ENCODE measurements at regions not wholly inside any gene's neighbourhood (a gene's known extent, or its start where the extent isn't known, plus 50 kb on each side); places are given as distances from the start of the nearest gene placed in this dataset.

DNA sequence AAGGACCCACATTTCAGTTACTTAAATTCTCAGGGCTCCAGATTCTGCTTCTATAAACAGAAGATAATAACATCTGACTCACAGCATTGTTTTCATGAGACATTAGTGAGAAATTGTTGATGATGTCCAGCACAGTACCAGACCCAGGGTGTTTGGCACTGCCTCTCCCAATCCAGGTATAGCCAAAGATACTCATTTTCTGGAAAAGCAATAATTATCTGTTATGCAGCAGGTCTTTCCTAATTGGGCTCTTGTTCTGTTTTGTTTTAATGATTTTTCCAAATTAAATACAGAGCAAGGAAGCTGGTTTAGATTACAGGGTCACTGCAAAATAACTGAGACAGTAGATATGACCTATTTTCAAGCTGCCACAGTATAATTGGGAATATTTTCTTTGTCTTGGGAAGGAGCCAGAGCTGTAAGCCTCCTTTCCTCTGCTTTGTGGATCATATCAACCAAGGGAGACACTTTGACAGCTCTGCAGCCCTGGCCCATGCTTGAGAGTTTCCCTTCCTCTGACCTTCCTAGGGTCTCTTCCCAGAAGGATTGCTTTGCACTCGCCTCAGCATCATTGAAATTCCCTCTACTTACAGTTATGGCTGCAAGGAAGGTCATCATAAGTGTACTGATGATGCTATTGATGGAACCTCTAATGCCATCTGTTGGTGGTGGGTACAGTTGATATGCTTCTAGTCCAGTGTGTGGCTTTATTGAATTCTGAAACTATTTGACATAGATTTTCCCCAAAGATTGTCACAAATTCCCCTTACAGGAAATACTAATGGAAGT lies 522.4 kb upstream of the ADAMTS9 start:
- no peak for DNase-seq

DNA sequence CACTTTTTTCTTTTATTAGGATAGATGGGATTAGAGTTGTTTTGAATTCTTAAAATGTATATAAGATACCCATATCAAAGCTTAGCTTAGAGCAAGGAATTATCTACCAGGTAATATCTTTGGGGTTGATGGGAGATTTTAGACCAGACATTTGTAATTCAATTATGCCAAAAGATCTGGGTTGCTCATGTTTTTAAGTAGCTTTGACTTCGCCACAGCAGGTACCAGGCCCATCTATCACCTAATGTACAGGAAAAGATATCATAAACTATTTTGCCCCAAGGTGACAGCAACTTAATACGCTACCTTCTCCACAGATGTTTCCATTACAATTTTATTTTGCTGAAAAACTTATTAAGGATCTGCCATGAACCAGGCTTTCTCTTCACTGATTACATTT lies 514.6 kb upstream of the ADAMTS9 start:
- Mint-ChIP-seq H3K36me3 (no peaks in the 10 kb centered on the region), H3K27me3 (no peaks in the 10 kb centered on the region), H3K9me3 (peaks cover 12% of the 10 kb centered on the region), H3K27ac (no peak overlapping the region), H3K4me1 (ENCODE audit: low read depth) (no peaks in the 10 kb centered on the region), H3K4me3 (no peak overlapping the region)
- DNase-seq: no peak
- POLR2A ChIA-PET: no interaction called here
- CTCF ChIA-PET: no interaction called here
- intact Hi-C loops (cut with micrococcal nuclease): no loop called here

More for the DNA sequence above, 522.4 kb upstream of the ADAMTS9 start:
- ChIA-PET POLR2A (no interaction called here), CTCF (no interaction called here)
- Mint-ChIP-seq H3K4me3 (no peak overlapping the region), H3K4me1 (ENCODE audit: low read depth) (no peaks in the 10 kb centered on the region), H3K27ac (no peak overlapping the region), H3K36me3 (no peaks in the 10 kb centered on the region), H3K9me3 (peaks cover 10% of the 10 kb centered on the region), H3K27me3 (no peaks in the 10 kb centered on the region)
- intact Hi-C loops (cut with micrococcal nuclease): no loop called here

- no peaks in the 10 kb centered on the region for H3K36me3 Mint-ChIP-seq
- ChIA-PET POLR2A (no interaction called here), CTCF (no interaction called here)
- intact Hi-C loops (cut with micrococcal nuclease): no loop called here
- H3K4me1 Mint-ChIP-seq (ENCODE audit: low read depth): no peaks in the 10 kb centered on the region
- no peak overlapping the region for H3K4me3 Mint-ChIP-seq
- H3K27me3 Mint-ChIP-seq: no peaks in the 10 kb centered on the region
- no peak for DNase-seq
- peaks cover 11% of the 10 kb centered on the region for H3K9me3 Mint-ChIP-seq
- H3K27ac Mint-ChIP-seq: no peak overlapping the region
Observed at GRCh38 chr3:65201926-65202325, 514.1 kb upstream of the ADAMTS9 start.

- Mint-ChIP-seq H3K27ac (no peak overlapping the region), H3K27me3 (no peaks in the 10 kb centered on the region), H3K9me3 (peaks cover 9% of the 10 kb centered on the region), H3K4me1 (ENCODE audit: low read depth) (no peaks in the 10 kb centered on the region), H3K36me3 (no peaks in the 10 kb centered on the region), H3K4me3 (no peak overlapping the region)
- intact Hi-C loops (cut with micrococcal nuclease): no loop called here
- POLR2A ChIA-PET: no interaction called here
- CTCF ChIA-PET: no interaction called here
- no peak for DNase-seq
Observed at GRCh38 chr3:65200310-65200970, 512.6 kb upstream of the ADAMTS9 start.

DNA sequence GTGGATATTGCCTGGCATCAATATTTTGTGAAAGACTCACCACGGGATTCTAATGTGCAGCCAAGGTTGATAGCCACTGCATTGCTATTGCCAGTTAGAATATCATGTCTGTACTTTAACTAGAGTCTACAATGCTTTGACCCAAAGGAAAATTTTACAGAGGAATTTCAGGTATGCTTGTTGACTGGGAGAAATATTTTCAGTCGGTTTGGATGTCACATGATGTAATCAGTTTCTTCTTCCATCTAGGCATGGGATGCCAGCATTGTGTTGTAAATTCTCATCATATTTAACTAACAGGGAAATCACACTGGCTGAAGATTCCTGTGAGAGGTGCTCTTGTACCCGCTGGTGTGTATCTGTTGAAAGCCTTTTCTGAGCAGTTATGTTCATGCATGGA lies 508.9 kb upstream of the ADAMTS9 start:
- POLR2A ChIA-PET: no interaction called here
- CTCF ChIA-PET: no interaction called here
- Mint-ChIP-seq H3K36me3 (no peaks in the 10 kb centered on the region), H3K4me1 (ENCODE audit: low read depth) (no peaks in the 10 kb centered on the region), H3K4me3 (no peak overlapping the region), H3K9me3 (peaks cover 9% of the 10 kb centered on the region), H3K27ac (no peak overlapping the region), H3K27me3 (no peaks in the 10 kb centered on the region)
- intact Hi-C loops (cut with micrococcal nuclease): no loop called here
- no peak for DNase-seq

GRCh38 chr3:65195211-65196006 lies 507.6 kb upstream of the ADAMTS9 start:
- CTCF ChIA-PET: no interaction called here

DNA sequence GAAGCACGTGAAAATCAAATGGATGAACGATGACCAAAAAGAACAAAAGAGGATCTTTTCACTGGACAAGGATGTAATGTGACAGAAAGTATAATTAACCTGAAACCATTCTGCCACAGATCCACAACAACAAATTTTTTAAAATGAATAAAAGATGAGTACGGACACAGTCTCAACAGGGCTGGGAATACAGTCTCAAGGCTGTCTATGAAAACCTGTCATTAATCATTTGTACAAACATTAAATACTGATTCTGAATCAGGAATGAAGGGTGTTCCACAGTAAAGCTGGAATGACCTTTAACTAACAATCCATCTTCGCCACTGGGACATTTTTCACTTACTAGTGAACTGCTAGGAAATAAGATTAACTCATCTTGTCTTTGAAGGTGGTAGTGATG lies 506.9 kb upstream of the ADAMTS9 start:
- Mint-ChIP-seq H3K9me3 (peaks cover 9% of the 10 kb centered on the region), H3K27ac (no peak overlapping the region), H3K36me3 (no peaks in the 10 kb centered on the region), H3K4me3 (no peak overlapping the region), H3K4me1 (ENCODE audit: low read depth) (no peaks in the 10 kb centered on the region), H3K27me3 (no peaks in the 10 kb centered on the region)
- CTCF ChIA-PET: no interaction called here
- intact Hi-C loops (cut with micrococcal nuclease): no loop called here
- no peak for DNase-seq
- POLR2A ChIA-PET: no interaction called here

More at GRCh38 chr3:65195211-65196006, 507.6 kb upstream of the ADAMTS9 start:
- DNase-seq: no peak
- H3K9me3 Mint-ChIP-seq: peaks cover 9% of the 10 kb centered on the region
- H3K36me3 Mint-ChIP-seq: no peaks in the 10 kb centered on the region
- H3K27me3 Mint-ChIP-seq: no peaks in the 10 kb centered on the region
- H3K27ac Mint-ChIP-seq: no peak overlapping the region
- POLR2A ChIA-PET: no interaction called here
- H3K4me1 Mint-ChIP-seq (ENCODE audit: low read depth): no peaks in the 10 kb centered on the region
- intact Hi-C loops (cut with micrococcal nuclease): no loop called here
- H3K4me3 Mint-ChIP-seq: no peak overlapping the region

DNA sequence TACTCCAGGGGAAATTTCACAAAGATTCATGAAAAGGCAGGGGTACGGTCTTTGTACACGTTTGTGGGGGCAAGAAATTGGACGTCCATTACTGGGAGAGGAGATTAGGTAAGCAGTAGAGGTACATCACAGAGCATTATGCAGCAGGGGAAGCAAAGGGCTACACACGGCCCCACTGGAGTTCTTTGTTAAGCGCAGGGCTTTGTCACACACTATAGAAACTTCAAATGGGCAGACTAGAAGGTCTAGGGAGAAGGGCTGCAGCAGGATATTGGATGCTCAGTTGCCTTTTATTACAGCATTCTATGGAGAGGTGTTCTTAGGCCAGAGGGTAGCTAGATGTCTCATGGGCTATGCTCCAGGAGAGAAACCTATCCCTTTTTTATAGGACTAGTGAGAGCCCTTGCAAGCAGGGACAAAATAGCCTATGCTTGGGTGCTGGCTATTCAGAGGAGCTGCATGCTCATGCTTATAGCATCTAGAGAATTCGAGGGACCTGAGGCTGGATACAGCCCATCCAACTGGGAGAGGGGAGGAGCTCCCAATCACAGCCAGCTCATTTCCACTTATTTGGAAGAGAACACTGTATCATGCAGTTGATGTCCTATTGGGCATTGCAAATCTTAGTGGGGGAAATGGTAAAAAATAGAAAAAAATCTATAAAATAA lies 506.4 kb upstream of the ADAMTS9 start:
- Mint-ChIP-seq H3K4me3 (no peak overlapping the region), H3K9me3 (peaks cover 5% of the 10 kb centered on the region), H3K36me3 (no peaks in the 10 kb centered on the region), H3K27ac (no peak overlapping the region), H3K27me3 (no peaks in the 10 kb centered on the region), H3K4me1 (ENCODE audit: low read depth) (no peaks in the 10 kb centered on the region)
- no peak for DNase-seq
- CTCF ChIA-PET: no interaction called here
- intact Hi-C loops (cut with micrococcal nuclease): no loop called here
- POLR2A ChIA-PET: no interaction called here

DNA sequence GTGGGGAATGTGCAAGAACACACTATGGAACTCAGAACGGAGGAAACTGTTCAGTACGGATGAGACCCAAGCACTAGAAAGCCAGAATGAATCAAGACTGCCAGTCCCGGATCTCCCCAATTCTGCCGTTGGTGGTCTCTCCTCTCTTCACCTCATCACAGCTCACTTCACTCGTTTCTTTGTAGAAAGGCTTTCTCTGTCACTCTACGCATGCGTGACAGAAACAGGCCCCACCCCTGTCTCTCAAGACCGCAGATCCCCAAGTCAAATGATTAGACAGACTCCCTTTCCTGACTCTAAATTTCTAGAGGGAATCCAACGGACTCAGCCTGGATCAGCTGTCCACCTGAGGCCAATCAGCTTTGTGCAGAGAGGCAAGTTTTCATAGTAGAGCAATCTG lies 505.7 kb upstream of the ADAMTS9 start:
- intact Hi-C loops (cut with micrococcal nuclease): no loop called here
- Mint-ChIP-seq H3K27me3 (no peaks in the 10 kb centered on the region), H3K4me1 (ENCODE audit: low read depth) (no peaks in the 10 kb centered on the region), H3K27ac (no peak overlapping the region), H3K36me3 (no peaks in the 10 kb centered on the region), H3K9me3 (peaks cover 3% of the 10 kb centered on the region), H3K4me3 (no peak overlapping the region)
- POLR2A ChIA-PET: no interaction called here
- DNase-seq: no peak
- CTCF ChIA-PET: no interaction called here

DNA sequence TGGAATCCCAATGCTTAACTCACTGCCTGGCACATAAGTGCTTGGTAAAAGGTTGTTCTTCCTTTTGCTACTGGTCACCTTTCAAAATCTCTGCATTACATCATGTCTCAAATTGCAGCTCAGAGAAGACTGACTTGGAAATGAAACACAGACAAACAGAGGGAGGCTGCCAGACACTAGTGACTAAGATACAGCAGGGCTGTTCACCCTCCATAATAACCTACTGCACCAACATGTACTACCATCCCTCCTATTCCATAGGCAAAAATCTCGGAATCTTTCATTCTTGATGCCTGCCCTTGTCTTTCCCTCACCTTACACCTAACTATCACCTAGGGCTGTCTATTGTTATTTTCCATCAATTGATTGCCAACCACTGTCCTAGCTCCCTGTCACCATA lies 502.3 kb upstream of the ADAMTS9 start:
- Mint-ChIP-seq H3K4me1 (ENCODE audit: low read depth) (no peaks in the 10 kb centered on the region), H3K27ac (no peak overlapping the region), H3K4me3 (no peak overlapping the region), H3K27me3 (no peaks in the 10 kb centered on the region), H3K36me3 (no peaks in the 10 kb centered on the region), H3K9me3 (peaks cover 10% of the 10 kb centered on the region)
- POLR2A ChIA-PET: no interaction called here
- CTCF ChIA-PET: no interaction called here
- DNase-seq: no peak
- intact Hi-C loops (cut with micrococcal nuclease): no loop called here

DNA sequence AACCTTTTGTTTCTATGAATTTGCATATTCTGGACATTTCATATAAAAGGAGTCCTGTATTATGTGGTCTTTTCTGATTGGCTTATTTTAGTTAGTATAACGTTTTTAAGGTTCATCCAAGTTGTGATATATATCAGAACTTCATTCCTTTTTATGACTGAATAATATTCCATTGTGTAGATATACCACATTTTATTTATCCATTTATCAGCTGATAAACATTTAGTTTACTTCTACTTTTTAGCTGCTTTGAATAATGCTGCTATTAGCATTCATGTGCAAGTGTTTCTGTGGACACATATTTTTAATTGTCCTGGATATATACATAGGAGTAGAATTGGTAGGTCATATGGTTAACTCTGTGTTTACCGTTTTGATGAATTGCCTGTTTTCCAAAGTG lies 498.5 kb upstream of the ADAMTS9 start:
- Mint-ChIP-seq H3K27ac (no peak overlapping the region), H3K4me3 (no peak overlapping the region), H3K4me1 (ENCODE audit: low read depth) (no peaks in the 10 kb centered on the region), H3K27me3 (no peaks in the 10 kb centered on the region), H3K9me3 (peaks cover 10% of the 10 kb centered on the region), H3K36me3 (no peaks in the 10 kb centered on the region)
- ChIA-PET CTCF (no interaction called here), POLR2A (no interaction called here)
- intact Hi-C loops (cut with micrococcal nuclease): no loop called here
- no peak for DNase-seq

DNA sequence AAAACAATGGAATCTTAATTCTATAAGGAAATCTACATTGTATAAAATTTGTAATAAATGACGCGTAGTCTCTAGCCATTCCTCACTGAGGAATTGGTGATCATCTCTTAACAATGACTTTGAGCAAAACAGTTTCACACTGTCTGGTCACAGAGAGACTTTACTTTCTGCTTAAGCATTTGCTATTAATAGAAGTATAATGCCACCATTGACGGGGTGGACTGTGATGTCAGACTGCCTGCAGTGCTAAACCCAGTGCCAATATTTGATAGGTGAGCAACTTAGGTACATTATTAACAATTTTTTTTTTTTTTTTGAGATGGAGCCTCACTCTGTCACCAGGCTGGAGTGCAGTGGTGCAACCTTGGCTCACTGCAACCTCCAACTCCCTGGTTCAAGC lies 494.9 kb upstream of the ADAMTS9 start:
- DNase-seq: no peak
- Mint-ChIP-seq H3K36me3 (no peaks in the 10 kb centered on the region), H3K9me3 (peaks cover 7% of the 10 kb centered on the region), H3K27ac (no peak overlapping the region), H3K4me1 (ENCODE audit: low read depth) (no peaks in the 10 kb centered on the region), H3K4me3 (no peak overlapping the region), H3K27me3 (no peaks in the 10 kb centered on the region)
- intact Hi-C loops (cut with micrococcal nuclease): no loop called here
- ChIA-PET CTCF (no interaction called here), POLR2A (no interaction called here)

Measured in activated CD4-positive, alpha-beta memory T cell treated with anti-CD3 and anti-CD28 coated beads for 36 hours (primary cell).